ENCODE measurements at regions not wholly inside any gene's neighbourhood (a gene's known extent, or its start where the extent isn't known, plus 50 kb on each side); places are given as distances from the start of the nearest gene placed in this dataset.

DNA sequence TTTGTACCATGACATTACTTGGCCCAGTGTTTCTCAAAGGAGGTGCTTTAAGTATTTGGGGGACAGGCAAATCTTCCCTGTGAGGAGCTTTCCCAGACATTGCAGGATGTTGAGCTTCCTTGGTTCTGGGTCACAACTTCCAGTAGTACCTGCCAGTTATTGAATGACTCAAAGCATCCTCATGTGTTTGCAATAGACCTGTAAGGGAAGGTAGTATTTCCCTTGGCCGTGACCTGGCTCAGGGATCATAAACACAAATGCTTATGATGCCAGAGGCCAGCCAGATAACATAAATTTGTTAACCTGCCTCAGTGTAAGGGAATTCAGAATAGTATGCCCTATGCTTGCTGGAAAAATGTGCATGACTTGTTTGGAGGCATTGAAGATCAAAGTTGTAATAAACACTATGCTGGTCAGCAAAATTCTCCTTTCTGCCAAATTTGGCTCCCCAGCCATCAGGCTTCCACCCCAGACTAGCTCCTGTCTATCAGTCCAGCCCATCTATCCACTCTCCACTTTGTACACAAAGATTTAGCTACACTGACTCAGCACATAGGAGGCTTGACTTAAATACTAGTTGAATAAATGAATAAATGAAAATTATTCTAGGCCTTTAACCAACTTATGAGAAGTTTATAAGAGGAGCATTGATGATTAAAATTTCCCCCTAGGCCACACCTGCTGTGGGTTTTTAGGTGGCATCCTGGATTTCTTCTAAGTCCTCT is 102.0 kb upstream of the EFEMP1 start:
- Histone ChIP-seq H3K4me3 (no peak overlapping the region), H3K27me3 (no peaks in the 10 kb centered on the region), H3K27ac (replicated peaks in 1 of 4) (no peak overlapping the region), H3K4me1 (no peaks in the 10 kb centered on the region), H3K36me3 (no peaks in the 10 kb centered on the region), H3K9me3 (no peaks in the 10 kb centered on the region)
- no peak for DNase-seq (ENCODE audit: extremely low spot score)
- intact Hi-C loops (cut with DNase I), result no loop called here
- WGBS, result 70% methylated on average over 1 of the region's 1 CpG
- no peak for TF ChIP-seq POLR2A (IDR thresholded peaks at IDR 0.05; ENCODE audit: low read depth)
- no peak for TF ChIP-seq CTCF (IDR thresholded peaks at IDR 0.05)
- no peak for TF ChIP-seq POLR2AphosphoS5 (IDR thresholded peaks at IDR 0.05)
- TF ChIP-seq EP300 (IDR thresholded peaks at IDR 0.05), result no peak

DNA sequence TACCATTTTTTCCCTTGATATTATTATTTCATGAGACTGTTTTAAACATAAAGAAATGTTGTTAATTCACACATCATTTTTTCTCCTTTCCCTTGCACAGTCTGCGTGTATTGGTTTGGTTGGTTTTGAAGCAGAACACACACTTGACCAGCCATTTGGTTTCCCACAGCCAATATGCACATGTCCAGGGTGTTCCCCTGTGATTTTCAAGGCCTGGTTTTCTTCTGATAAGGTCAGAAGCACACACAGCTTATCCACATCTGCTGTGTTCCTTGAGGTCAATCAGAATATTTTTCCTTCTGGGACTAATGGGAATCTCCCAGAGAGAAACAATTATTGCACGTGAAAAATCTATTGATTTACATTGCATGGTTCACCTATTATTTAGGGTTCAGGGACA is 103.2 kb upstream of the EFEMP1 start:
- Histone ChIP-seq H3K4me1 (no peaks in the 10 kb centered on the region), H3K4me3 (no peak overlapping the region), H3K27me3 (no peaks in the 10 kb centered on the region), H3K36me3 (no peaks in the 10 kb centered on the region), H3K9me3 (no peaks in the 10 kb centered on the region), H3K27ac (replicated peaks in 1 of 4) (no peak overlapping the region)
- intact Hi-C loops (cut with DNase I), result no loop called here
- 89% methylated on average over 2 of the region's 2 CpGs for WGBS
- no peak for TF ChIP-seq POLR2A (IDR thresholded peaks at IDR 0.05; ENCODE audit: low read depth)
- TF ChIP-seq EP300 (IDR thresholded peaks at IDR 0.05), result no peak
- no peak for TF ChIP-seq POLR2AphosphoS5 (IDR thresholded peaks at IDR 0.05)
- TF ChIP-seq CTCF (IDR thresholded peaks at IDR 0.05), result no peak
- no peak for DNase-seq (ENCODE audit: extremely low spot score)

GRCh38 chr2:56030062-56030461 is 106.5 kb upstream of the EFEMP1 start:
- TF ChIP-seq POLR2A (IDR thresholded peaks at IDR 0.05; ENCODE audit: low read depth) (no peak), POLR2AphosphoS5 (IDR thresholded peaks at IDR 0.05) (no peak), CTCF (IDR thresholded peaks at IDR 0.05) (no peak)
- 79% methylated on average over 5 of the region's 5 CpGs for WGBS
- no peaks in the 10 kb centered on the region for H3K27me3 ChIP-seq
- no peak overlapping the region for H3K4me3 ChIP-seq
- no peaks in the 10 kb centered on the region for H3K4me1 ChIP-seq
- no peak overlapping the region for H3K27ac ChIP-seq (replicated peaks in 1 of 4)
- DNase-seq (ENCODE audit: extremely low spot score), result no peak
- intact Hi-C loops (cut with DNase I), result no loop called here
- no peaks in the 10 kb centered on the region for H3K36me3 ChIP-seq
- no peaks in the 10 kb centered on the region for H3K9me3 ChIP-seq

DNA sequence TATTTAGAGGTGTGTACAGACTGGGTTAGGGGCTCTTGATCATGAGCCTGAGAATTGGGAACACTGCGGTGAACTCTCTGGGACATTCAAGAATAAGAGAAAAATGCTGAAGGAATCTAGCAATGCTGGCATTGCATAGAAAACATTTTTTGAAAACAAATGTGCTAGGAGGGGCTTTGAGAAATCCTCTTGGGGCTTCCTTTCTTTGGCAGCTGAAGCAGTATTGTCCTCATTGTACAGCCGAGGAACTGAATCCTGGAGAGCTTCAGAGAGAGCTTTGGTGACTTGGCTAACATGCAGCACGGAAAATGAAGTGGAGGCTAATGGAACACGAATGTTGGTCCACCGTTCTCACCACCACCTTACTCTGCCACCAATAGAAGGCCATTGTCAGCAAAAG is 107.3 kb upstream of the EFEMP1 start:
- intact Hi-C loops (cut with DNase I), result no loop called here
- Histone ChIP-seq H3K27me3 (no peaks in the 10 kb centered on the region), H3K27ac (replicated peaks in 1 of 4) (no peak overlapping the region), H3K4me3 (no peak overlapping the region), H3K36me3 (no peaks in the 10 kb centered on the region), H3K9me3 (no peaks in the 10 kb centered on the region), H3K4me1 (no peaks in the 10 kb centered on the region)
- no peak for DNase-seq (ENCODE audit: extremely low spot score)
- TF ChIP-seq EP300 (IDR thresholded peaks at IDR 0.05), result no peak
- TF ChIP-seq POLR2AphosphoS5 (IDR thresholded peaks at IDR 0.05), result no peak
- no peak for TF ChIP-seq POLR2A (IDR thresholded peaks at IDR 0.05; ENCODE audit: low read depth)
- no peak for TF ChIP-seq CTCF (IDR thresholded peaks at IDR 0.05)
- WGBS, result 81% methylated on average over 5 of the region's 5 CpGs

GRCh38 chr2:56034258-56034657 is 110.7 kb upstream of the EFEMP1 start:
- Histone ChIP-seq H3K4me1 (no peaks in the 10 kb centered on the region), H3K36me3 (no peaks in the 10 kb centered on the region), H3K27ac (replicated peaks in 1 of 4) (no peak overlapping the region), H3K9me3 (no peaks in the 10 kb centered on the region), H3K4me3 (no peak overlapping the region), H3K27me3 (no peaks in the 10 kb centered on the region)
- WGBS, result 59% methylated on average over 3 of the region's 3 CpGs
- intact Hi-C loops (cut with DNase I), result no loop called here
- TF ChIP-seq CTCF (IDR thresholded peaks at IDR 0.05) (no peak), POLR2A (IDR thresholded peaks at IDR 0.05; ENCODE audit: low read depth) (no peak), POLR2AphosphoS5 (IDR thresholded peaks at IDR 0.05) (no peak), EP300 (IDR thresholded peaks at IDR 0.05) (no peak)
- no peak for DNase-seq (ENCODE audit: extremely low spot score)
